A673 (cell line): ENCODE measurements at regions not wholly inside any gene's neighbourhood (a gene's known extent, or its start where the extent isn't known, plus 50 kb on each side); places are given as distances from the start of the nearest gene placed in this dataset.
A peak's percentile ranks its signal among the peaks of the same experiment; 100 is the strongest.

Experiments
- BruUV-seq: library from RNA; stranded (reverse); fragments of 400-500 nt; replicated peaks from 2 replicates; lab custom pipeline; 2021; lab: Mats Ljungman, UMichigan
- CTCF ChIA-PET: fragments of 300-600 bp; sonication (Branson Sonifier 250); formaldehyde crosslinking; loops from one replicate; lab custom pipeline; 2022; ENCODE audit warnings: antibody characterized with exemption; lab: Charles Lee
- POLR2A ChIA-PET: fragments of 300-600 bp; sonication (Branson Sonifier 250); formaldehyde crosslinking; loops from one replicate; lab custom pipeline; 2022; ENCODE audit warnings: antibody characterized with exemption; ENCODE audit not compliant: low non-redundant PET; lab: Charles Lee
- DNase-seq: peaks from one replicate; pipeline ENCODE4 v3.0.0-alpha.2; 2015; ENCODE audit warnings: low spot score
- H3K27ac ChIP-seq: fragments of 200-600 bp; sonication (generic); 2 replicates; pipeline ENCODE4 v1.5.1; 2016; ENCODE audit warnings: mixed run types, low read depth, mild to moderate bottlenecking, mixed read lengths, antibody characterized with exemption, low read length; ENCODE audit not compliant: poor library complexity, severe bottlenecking
- H3K27me3 ChIP-seq: fragments of 200-600 bp; sonication (generic); replicated peaks from 2 replicates; pipeline ENCODE4 v1.6.1; 2017; ENCODE audit warnings: mixed run types, low read depth, mild to moderate bottlenecking, mixed read lengths, antibody characterized with exemption, low read length; ENCODE audit not compliant: insufficient read depth, poor library complexity
- H3K36me3 ChIP-seq: fragments of 200-600 bp; sonication (generic); 2 replicates; pipeline ENCODE4 v1.6.1; 2016; ENCODE audit warnings: mixed run types, mild to moderate bottlenecking, mixed read lengths, antibody characterized with exemption, low read length; ENCODE audit not compliant: insufficient read depth, poor library complexity, severe bottlenecking
- H3K4me1 ChIP-seq: fragments of 200-600 bp; sonication (generic); 2 replicates; pipeline ENCODE4 v1.6.1; 2017; ENCODE audit warnings: mixed run types, mild to moderate bottlenecking, mixed read lengths, antibody characterized with exemption, low read length; ENCODE audit not compliant: insufficient read depth, poor library complexity, severe bottlenecking
- H3K4me3 ChIP-seq: fragments of 200-600 bp; sonication (generic); 2 replicates; pipeline ENCODE4 v1.5.1; 2016; ENCODE audit warnings: low read depth, mixed run types, mild to moderate bottlenecking, mixed read lengths, low read length; ENCODE audit not compliant: poor library complexity, severe bottlenecking
- H3K9me3 ChIP-seq: fragments of 200-600 bp; sonication (generic); 2 replicates; pipeline ENCODE4 v1.6.1; 2016; ENCODE audit warnings: mixed run types, low read depth, mild to moderate bottlenecking, mixed read lengths, antibody characterized with exemption, low read length; ENCODE audit not compliant: poor library complexity, severe bottlenecking
- CTCF ChIP-seq: fragments of 300-800, 200-600 bp; sonication (generic); conservative IDR thresholded peaks from 2 replicates; pipeline ENCODE4 v1.5.1; 2017; ENCODE audit warnings: low read depth, mild to moderate bottlenecking, antibody characterized with exemption, low read length, moderate library complexity, mixed read lengths
- EZH2 ChIP-seq: fragments of 200-600 bp; sonication (generic); IDR thresholded peaks from 2 replicates; pipeline ENCODE4 v1.6.1; 2017; ENCODE audit warnings: borderline replicate concordance, low read depth, mild to moderate bottlenecking, mixed read lengths, antibody characterized with exemption, low read length; ENCODE audit not compliant: poor library complexity, severe bottlenecking
- intact Hi-C: fragments of 100-400 bp; cut with micrococcal nuclease; formaldehyde crosslinking; loops from one replicate; pipeline ENCODE4 v1.10.0; 2022; ENCODE audit not compliant: unreplicated experiment

- Histone ChIP-seq H3K27ac (no peak overlapping the region), H3K27me3 (no peaks in the 10 kb centered on the region), H3K4me3 (no peak overlapping the region), H3K4me1 (no peaks in the 10 kb centered on the region), H3K36me3 (no peaks in the 10 kb centered on the region), H3K9me3 (no peaks in the 10 kb centered on the region)
- ChIA-PET POLR2A (no interaction called here), CTCF (no interaction called here)
- TF ChIP-seq CTCF, result no peak
- no peak for TF ChIP-seq EZH2
- BruUV-seq, result no TSS peak
- intact Hi-C loops, result no loop called here
- DNase-seq, result peak; percentile 25
Measured at GRCh38 chr1:34500451-34500850, 254.4 kb upstream of the GJB5 start.

- no TSS peak for BruUV-seq
- Histone ChIP-seq H3K4me3 (no peak overlapping the region), H3K27me3 (no peaks in the 10 kb centered on the region), H3K4me1 (no peaks in the 10 kb centered on the region), H3K36me3 (no peaks in the 10 kb centered on the region), H3K27ac (no peak overlapping the region), H3K9me3 (peaks cover 25% of the 10 kb centered on the region)
- intact Hi-C loops, result no loop called here
- DNase-seq, result no peak
- POLR2A ChIA-PET, result no interaction called here
- CTCF ChIA-PET, result no interaction called here
- TF ChIP-seq CTCF, result no peak
- TF ChIP-seq EZH2, result no peak
Measured at GRCh38 chr1:34511802-34512201, 243.0 kb upstream of the GJB5 start.

- intact Hi-C loops, result no loop called here
- POLR2A ChIA-PET, result no interaction called here
- no peaks in the 10 kb centered on the region for H3K27me3 ChIP-seq
- H3K4me1 ChIP-seq, result no peaks in the 10 kb centered on the region
- no peaks in the 10 kb centered on the region for H3K9me3 ChIP-seq
- no TSS peak for BruUV-seq
- H3K4me3 ChIP-seq, result no peak overlapping the region
- CTCF ChIA-PET, result no interaction called here
- TF ChIP-seq CTCF (no peak), EZH2 (no peak)
- no peak overlapping the region for H3K27ac ChIP-seq
- H3K36me3 ChIP-seq, result no peaks in the 10 kb centered on the region
- DNase-seq, result no peak
Measured at GRCh38 chr1:34518146-34518699, 236.6 kb upstream of the GJB5 start.
